Prostate gland (tissue), 2 donors: ENCODE measurements at regions not wholly inside any gene's neighbourhood (a gene's known extent, or its start where the extent isn't known, plus 50 kb on each side); places are given as distances from the start of the nearest gene placed in this dataset.

ENCODE experiments used
- POLR2A ChIP-seq: fragments of 450-650 bp; IDR thresholded peaks from one replicate; pipeline ENCODE4 v1.6.1; 2016; ENCODE audit warnings: antibody characterized with exemption, mild to moderate bottlenecking
- TF ChIP-seq, protein P1 (sequence below), 4 experiments: fragments of 200-600 bp in 2 of 4; fragments of 450-650 bp in 2 of 4; sonication (generic) in 2 of 4; IDR thresholded peaks; 1 replicate in 3 of 4; 2 replicates in 1 of 4; pipeline ENCODE4 v1.5.1; 2016 to 2019; ENCODE audit warnings: antibody characterized with exemption in 4 of 4, mild to moderate bottlenecking in 2 of 4, moderate library complexity in 2 of 4

DNA sequence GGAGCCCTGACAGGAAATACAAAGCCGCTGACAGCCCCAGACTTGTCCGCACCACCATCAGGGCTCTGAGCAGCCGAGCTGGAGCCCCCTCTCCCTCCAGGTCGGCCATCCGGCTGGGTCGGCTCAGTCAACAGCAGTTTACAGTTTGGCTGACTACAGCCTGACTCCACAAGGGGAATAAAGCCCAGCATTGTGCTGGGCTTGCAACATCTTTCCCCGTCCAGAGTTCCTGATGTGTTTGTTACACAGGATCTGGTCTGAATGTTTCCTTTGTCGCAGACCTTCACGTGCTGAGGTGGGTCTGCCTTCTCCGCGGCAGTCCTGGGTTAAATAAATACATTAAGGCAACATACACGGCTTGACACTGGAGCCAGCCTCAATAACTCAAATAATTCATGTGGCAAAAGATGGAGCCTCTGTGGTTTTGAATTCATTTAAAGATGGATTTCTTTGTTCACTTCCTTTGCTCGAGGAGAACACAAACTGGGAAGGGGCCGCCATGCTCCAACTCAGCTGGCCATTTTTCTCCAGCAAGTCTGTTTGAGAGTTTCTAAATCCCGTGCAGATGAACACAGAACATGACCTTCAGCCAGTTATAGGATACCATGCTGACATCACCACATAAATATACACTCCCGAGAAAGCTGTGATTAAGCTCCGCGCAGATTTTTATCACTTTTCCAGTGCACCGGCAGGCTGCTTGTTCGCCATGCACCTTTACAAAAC lies 192.1 kb downstream of the WDR11 start:
- TF ChIP-seq, protein P1, sequence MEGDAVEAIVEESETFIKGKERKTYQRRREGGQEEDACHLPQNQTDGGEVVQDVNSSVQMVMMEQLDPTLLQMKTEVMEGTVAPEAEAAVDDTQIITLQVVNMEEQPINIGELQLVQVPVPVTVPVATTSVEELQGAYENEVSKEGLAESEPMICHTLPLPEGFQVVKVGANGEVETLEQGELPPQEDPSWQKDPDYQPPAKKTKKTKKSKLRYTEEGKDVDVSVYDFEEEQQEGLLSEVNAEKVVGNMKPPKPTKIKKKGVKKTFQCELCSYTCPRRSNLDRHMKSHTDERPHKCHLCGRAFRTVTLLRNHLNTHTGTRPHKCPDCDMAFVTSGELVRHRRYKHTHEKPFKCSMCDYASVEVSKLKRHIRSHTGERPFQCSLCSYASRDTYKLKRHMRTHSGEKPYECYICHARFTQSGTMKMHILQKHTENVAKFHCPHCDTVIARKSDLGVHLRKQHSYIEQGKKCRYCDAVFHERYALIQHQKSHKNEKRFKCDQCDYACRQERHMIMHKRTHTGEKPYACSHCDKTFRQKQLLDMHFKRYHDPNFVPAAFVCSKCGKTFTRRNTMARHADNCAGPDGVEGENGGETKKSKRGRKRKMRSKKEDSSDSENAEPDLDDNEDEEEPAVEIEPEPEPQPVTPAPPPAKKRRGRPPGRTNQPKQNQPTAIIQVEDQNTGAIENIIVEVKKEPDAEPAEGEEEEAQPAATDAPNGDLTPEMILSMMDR (IDR thresholded peaks at IDR 0.05): no peak
- TF ChIP-seq POLR2A: no peak
